ENCODE measurements at regions not wholly inside any gene's neighbourhood (a gene's known extent, or its start where the extent isn't known, plus 50 kb on each side); places are given as distances from the start of the nearest gene placed in this dataset.

DNA sequence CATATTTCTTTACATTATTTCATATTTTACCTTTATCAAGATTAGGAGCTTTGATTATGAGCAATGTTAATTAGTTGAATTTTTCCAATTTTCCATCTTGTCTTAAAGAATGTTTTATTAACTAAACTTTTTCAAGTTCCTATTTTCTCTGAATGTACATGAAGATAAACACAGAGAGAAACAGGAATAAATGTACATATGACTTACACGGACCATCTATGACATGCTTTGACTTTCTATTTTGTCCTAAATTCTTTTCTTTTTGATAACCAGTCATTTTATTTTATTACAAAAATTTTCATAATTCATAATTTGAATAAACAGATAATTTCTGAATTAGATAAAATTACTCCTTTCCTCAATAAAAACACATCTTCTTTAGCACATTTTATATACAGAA is 1038.8 kb upstream of the ARRDC3 start:
- Mint-ChIP-seq H3K4me1 (ENCODE audit: low read depth) (no peaks in the 10 kb centered on the region), H3K4me3 (no peak overlapping the region), H3K27me3 (no peaks in the 10 kb centered on the region), H3K27ac (no peak overlapping the region), H3K36me3 (ENCODE audit: low read depth) (no peaks in the 10 kb centered on the region), H3K9me3 (peaks cover 15% of the 10 kb centered on the region)
- ChIA-PET POLR2A (no interaction called here), CTCF (no interaction called here)
- intact Hi-C loops (cut with micrococcal nuclease), result no loop called here
- no peak for TF ChIP-seq CTCF (IDR thresholded peaks at IDR 0.05)
- ATAC-seq, result no peak
- DNase-seq, result no peak

DNA sequence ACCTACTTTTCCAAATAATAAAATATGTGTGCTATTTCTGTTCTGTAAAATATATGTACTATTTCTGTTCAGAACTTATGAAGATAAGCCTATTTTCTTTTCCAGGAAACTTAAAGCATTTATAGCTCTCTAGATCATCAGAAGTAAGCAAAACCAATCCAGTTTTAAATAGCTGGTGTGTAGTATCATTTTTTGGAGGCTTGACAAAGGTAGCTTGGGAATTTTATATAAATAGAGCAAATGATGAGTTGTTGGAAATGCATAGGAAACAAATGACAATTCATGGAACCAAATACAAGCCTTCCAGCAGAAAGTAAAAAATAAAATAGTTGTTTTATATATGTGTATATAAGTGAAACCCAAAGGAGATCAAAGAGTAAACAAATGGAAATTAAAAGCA is 1038.1 kb upstream of the ARRDC3 start:
- no peak for TF ChIP-seq CTCF (IDR thresholded peaks at IDR 0.05)
- Mint-ChIP-seq H3K27ac (no peak overlapping the region), H3K9me3 (peaks cover 15% of the 10 kb centered on the region), H3K4me1 (ENCODE audit: low read depth) (no peaks in the 10 kb centered on the region), H3K4me3 (no peak overlapping the region), H3K27me3 (no peaks in the 10 kb centered on the region), H3K36me3 (ENCODE audit: low read depth) (no peaks in the 10 kb centered on the region)
- DNase-seq (no peak), ATAC-seq (no peak)
- ChIA-PET POLR2A (no interaction called here), CTCF (no interaction called here)
- intact Hi-C loops (cut with micrococcal nuclease), result no loop called here

DNA sequence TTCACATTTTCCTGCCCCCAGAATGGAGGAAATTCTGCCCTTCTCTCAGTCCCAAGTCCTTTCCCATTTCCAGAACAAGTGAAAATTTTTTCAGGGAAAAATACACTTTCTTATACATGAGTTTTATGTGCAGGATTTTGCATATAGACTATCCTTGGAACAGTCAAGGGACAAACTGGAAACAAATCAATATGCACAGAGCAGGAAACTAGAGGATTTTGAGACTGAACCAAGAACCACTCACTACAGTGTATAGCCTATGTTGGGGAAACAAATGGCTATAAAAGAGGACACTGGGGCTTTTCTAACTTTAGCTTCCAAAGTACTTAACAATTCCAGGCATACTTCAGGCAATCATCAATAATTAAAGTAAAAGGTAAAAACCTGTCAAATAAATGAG is 1036.1 kb upstream of the ARRDC3 start:
- POLR2A ChIA-PET, result no interaction called here
- ATAC-seq (no peak), DNase-seq (no peak)
- Mint-ChIP-seq H3K4me1 (ENCODE audit: low read depth) (no peaks in the 10 kb centered on the region), H3K27me3 (no peaks in the 10 kb centered on the region), H3K9me3 (peaks cover 15% of the 10 kb centered on the region), H3K27ac (no peak overlapping the region), H3K4me3 (no peak overlapping the region), H3K36me3 (ENCODE audit: low read depth) (no peaks in the 10 kb centered on the region)
- TF ChIP-seq CTCF (IDR thresholded peaks at IDR 0.05), result no peak
- intact Hi-C loops (cut with micrococcal nuclease), result no loop called here
- CTCF ChIA-PET, result no interaction called here

- DNase-seq (no peak), ATAC-seq (no peak)
- H3K4me1 Mint-ChIP-seq (ENCODE audit: low read depth), result no peaks in the 10 kb centered on the region
- no peak for TF ChIP-seq CTCF (IDR thresholded peaks at IDR 0.05)
- peaks cover 10% of the 10 kb centered on the region for H3K9me3 Mint-ChIP-seq
- CTCF ChIA-PET, result no interaction called here
- H3K27me3 Mint-ChIP-seq, result no peaks in the 10 kb centered on the region
- H3K36me3 Mint-ChIP-seq (ENCODE audit: low read depth), result no peaks in the 10 kb centered on the region
- no peak overlapping the region for H3K4me3 Mint-ChIP-seq
- no peak overlapping the region for H3K27ac Mint-ChIP-seq
- POLR2A ChIA-PET, result no interaction called here
- intact Hi-C loops (cut with micrococcal nuclease), result no loop called here
Measured at GRCh38 chr5:92418341-92418740, 1035.2 kb upstream of the ARRDC3 start.

GRCh38 chr5:92409134-92409533 is 1026.0 kb upstream of the ARRDC3 start:
- Mint-ChIP-seq H3K36me3 (ENCODE audit: low read depth) (no peaks in the 10 kb centered on the region), H3K27me3 (no peaks in the 10 kb centered on the region), H3K27ac (no peak overlapping the region), H3K4me3 (no peak overlapping the region), H3K9me3 (peaks cover 2% of the 10 kb centered on the region), H3K4me1 (ENCODE audit: low read depth) (no peaks in the 10 kb centered on the region)
- ChIA-PET POLR2A (no interaction called here), CTCF (no interaction called here)
- no peak for TF ChIP-seq CTCF (IDR thresholded peaks at IDR 0.05)
- ATAC-seq (no peak), DNase-seq (no peak)
- intact Hi-C loops (cut with micrococcal nuclease), result no loop called here

Measured in activated CD8-positive, alpha-beta T cell treated with anti-CD3 and anti-CD28 coated beads for 36 hours (primary cell).